ENCODE measurements at regions not wholly inside any gene's neighbourhood (a gene's known extent, or its start where the extent isn't known, plus 50 kb on each side); places are given as distances from the start of the nearest gene placed in this dataset.

DNA sequence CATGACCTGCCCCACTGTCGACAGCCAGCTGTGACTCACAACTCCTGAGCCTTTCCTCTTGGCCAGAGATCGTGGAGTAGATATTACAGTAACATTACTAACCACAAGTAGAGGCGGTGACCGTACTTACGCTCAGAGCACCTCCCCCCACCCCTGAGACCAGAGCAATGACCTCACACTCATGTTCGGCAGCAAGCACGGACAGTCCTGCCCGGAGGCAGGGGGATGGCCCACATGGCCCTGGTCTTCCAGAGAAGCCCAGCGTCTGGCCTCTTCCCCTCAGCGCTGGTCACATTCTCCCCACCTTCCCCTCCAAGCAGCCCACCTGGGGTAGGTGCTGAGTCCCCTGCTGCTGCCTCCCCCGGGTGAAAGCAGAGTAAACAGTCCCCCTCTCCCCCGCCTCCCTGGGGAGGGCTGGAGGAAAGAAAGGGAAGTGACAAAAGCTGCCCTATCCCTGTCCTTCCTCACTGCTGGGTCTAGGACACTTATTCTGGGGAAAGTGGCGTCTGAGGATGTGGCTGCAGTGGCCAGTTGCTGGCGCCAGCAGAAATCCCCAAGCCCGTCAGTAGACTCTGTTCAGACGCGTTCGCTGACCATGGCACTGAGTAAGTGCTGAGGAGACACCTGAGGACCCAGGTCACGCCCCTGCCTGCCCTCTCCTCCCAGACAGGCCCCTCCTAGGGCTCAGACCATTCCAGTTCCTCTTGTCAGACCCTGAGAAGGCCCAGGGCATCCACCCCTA lies 68.5 kb downstream of the MRPL14 start (continued):
- TF ChIP-seq KLF6 (CRISPR knock-in tag; IDR thresholded peaks at IDR 0.05) (no peak), NFYB (CRISPR knock-in tag; IDR thresholded peaks at IDR 0.05) (no peak), MZF1 (CRISPR knock-in tag; IDR thresholded peaks at IDR 0.05; ENCODE audit: borderline replicate concordance) (no peak), ZFX (CRISPR knock-in tag; IDR thresholded peaks at IDR 0.05; ENCODE audit: low read depth) (no peak; the same call in 1 of the 2 replicates), ZNF224 (CRISPR knock-in tag; IDR thresholded peaks at IDR 0.05) (no peak), ZNF180 (CRISPR knock-in tag; IDR thresholded peaks at IDR 0.05; ENCODE audit: borderline replicate concordance, low read depth) (no peak), HIVEP1 (CRISPR knock-in tag; IDR thresholded peaks at IDR 0.05) (0 out of 2 replicates have a peak, but pooled peaks have one; percentile 49), GABPA (IDR thresholded peaks at IDR 0.05; ENCODE audit: low read depth, low read length) (no peak), GABPA (CRISPR knock-in tag; IDR thresholded peaks at IDR 0.05; ENCODE audit: low read depth) (0 out of 2 replicates have a peak, but pooled peaks have one; percentile 30), ZNF326 (CRISPR knock-in tag; IDR thresholded peaks at IDR 0.05; ENCODE audit: borderline replicate concordance) (no peak), IRF2 (CRISPR knock-in tag; IDR thresholded peaks at IDR 0.05) (peak; percentile 73), ASH2L (IDR thresholded peaks at IDR 0.05; ENCODE audit: insufficient read length, low read depth, low read length) (peak; percentile 61), U2AF2 (IDR thresholded peaks at IDR 0.05; ENCODE audit: low read depth, low read length) (no peak), TOE1 (CRISPR knock-in tag; IDR thresholded peaks at IDR 0.05) (no peak), ZSCAN9 (CRISPR knock-in tag; IDR thresholded peaks at IDR 0.05; ENCODE audit: borderline replicate concordance) (peak; percentile 53; the same call in 1 of the 2 replicates)
- TF ChIP-seq, protein P1, sequence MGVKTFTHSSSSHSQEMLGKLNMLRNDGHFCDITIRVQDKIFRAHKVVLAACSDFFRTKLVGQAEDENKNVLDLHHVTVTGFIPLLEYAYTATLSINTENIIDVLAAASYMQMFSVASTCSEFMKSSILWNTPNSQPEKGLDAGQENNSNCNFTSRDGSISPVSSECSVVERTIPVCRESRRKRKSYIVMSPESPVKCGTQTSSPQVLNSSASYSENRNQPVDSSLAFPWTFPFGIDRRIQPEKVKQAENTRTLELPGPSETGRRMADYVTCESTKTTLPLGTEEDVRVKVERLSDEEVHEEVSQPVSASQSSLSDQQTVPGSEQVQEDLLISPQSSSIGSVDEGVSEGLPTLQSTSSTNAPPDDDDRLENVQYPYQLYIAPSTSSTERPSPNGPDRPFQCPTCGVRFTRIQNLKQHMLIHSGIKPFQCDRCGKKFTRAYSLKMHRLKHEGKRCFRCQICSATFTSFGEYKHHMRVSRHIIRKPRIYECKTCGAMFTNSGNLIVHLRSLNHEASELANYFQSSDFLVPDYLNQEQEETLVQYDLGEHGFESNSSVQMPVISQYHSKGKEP (CRISPR knock-in tag; IDR thresholded peaks at IDR 0.05) = no peak
- TF ChIP-seq, protein P2, sequence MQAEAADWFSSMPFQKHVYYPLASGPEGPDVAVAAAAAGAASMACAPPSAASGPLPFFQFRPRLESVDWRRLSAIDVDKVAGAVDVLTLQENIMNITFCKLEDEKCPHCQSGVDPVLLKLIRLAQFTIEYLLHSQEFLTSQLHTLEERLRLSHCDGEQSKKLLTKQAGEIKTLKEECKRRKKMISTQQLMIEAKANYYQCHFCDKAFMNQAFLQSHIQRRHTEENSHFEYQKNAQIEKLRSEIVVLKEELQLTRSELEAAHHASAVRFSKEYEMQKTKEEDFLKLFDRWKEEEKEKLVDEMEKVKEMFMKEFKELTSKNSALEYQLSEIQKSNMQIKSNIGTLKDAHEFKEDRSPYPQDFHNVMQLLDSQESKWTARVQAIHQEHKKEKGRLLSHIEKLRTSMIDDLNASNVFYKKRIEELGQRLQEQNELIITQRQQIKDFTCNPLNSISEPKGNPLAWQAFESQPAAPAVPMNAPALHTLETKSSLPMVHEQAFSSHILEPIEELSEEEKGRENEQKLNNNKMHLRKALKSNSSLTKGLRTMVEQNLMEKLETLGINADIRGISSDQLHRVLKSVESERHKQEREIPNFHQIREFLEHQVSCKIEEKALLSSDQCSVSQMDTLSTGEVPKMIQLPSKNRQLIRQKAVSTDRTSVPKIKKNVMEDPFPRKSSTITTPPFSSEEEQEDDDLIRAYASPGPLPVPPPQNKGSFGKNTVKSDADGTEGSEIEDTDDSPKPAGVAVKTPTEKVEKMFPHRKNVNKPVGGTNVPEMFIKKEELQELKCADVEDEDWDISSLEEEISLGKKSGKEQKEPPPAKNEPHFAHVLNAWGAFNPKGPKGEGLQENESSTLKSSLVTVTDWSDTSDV (CRISPR knock-in tag; IDR thresholded peaks at IDR 0.05) = no peak
- TF ChIP-seq, protein P3, sequence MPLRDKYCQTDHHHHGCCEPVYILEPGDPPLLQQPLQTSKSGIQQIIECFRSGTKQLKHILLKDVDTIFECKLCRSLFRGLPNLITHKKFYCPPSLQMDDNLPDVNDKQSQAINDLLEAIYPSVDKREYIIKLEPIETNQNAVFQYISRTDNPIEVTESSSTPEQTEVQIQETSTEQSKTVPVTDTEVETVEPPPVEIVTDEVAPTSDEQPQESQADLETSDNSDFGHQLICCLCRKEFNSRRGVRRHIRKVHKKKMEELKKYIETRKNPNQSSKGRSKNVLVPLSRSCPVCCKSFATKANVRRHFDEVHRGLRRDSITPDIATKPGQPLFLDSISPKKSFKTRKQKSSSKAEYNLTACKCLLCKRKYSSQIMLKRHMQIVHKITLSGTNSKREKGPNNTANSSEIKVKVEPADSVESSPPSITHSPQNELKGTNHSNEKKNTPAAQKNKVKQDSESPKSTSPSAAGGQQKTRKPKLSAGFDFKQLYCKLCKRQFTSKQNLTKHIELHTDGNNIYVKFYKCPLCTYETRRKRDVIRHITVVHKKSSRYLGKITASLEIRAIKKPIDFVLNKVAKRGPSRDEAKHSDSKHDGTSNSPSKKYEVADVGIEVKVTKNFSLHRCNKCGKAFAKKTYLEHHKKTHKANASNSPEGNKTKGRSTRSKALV (CRISPR knock-in tag; IDR thresholded peaks at IDR 0.05) = no peak
- TF ChIP-seq, protein P4, sequence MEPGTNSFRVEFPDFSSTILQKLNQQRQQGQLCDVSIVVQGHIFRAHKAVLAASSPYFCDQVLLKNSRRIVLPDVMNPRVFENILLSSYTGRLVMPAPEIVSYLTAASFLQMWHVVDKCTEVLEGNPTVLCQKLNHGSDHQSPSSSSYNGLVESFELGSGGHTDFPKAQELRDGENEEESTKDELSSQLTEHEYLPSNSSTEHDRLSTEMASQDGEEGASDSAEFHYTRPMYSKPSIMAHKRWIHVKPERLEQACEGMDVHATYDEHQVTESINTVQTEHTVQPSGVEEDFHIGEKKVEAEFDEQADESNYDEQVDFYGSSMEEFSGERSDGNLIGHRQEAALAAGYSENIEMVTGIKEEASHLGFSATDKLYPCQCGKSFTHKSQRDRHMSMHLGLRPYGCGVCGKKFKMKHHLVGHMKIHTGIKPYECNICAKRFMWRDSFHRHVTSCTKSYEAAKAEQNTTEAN (CRISPR knock-in tag; conservative IDR thresholded peaks at IDR 0.05) = no peak
- TF ChIP-seq, protein P5, sequence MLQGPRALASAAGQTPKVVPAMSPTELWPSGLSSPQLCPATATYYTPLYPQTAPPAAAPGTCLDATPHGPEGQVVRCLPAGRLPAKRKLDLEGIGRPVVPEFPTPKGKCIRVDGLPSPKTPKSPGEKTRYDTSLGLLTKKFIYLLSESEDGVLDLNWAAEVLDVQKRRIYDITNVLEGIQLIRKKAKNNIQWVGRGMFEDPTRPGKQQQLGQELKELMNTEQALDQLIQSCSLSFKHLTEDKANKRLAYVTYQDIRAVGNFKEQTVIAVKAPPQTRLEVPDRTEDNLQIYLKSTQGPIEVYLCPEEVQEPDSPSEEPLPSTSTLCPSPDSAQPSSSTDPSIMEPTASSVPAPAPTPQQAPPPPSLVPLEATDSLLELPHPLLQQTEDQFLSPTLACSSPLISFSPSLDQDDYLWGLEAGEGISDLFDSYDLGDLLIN (CRISPR knock-in tag; IDR thresholded peaks at IDR 0.05; ENCODE audit: borderline replicate concordance) = no peak; the same call in 1 of the 2 replicates
